Right lobe of liver (tissue), 4 donors: ENCODE measurements at regions not wholly inside any gene's neighbourhood (a gene's known extent, or its start where the extent isn't known, plus 50 kb on each side); places are given as distances from the start of the nearest gene placed in this dataset.

Source experiments
- CTCF ChIP-seq, 4 donors: fragments of 200-600 bp in 3 of 4; fragments of 450-650 bp in 1 of 4; IDR thresholded peaks; one replicate each; pipeline versions ENCODE4 v1.5.1 to v1.8.0; 2016 to 2022; ENCODE audit warnings: antibody characterized with exemption in 4 of 4, mild to moderate bottlenecking in 2 of 4
- POLR2A ChIP-seq: fragments of 450-650 bp; IDR thresholded peaks from one replicate; pipeline ENCODE4 v1.6.1; 2017; ENCODE audit warnings: antibody characterized with exemption, mild to moderate bottlenecking
- donor health status: DM: no; HTN: no; CAD: no.
- donor health status: DM: no; HTN: no; CAD: no.
- donor health status: DM: no; HTN: yes; CAD: no.

GRCh38 chr17:77395501-77396048 lies 254.8 kb downstream of the SEC14L1 start:
- TF ChIP-seq POLR2A (no peak), CTCF (IDR thresholded peaks at IDR 0.05) (no peak)
